ENCODE measurements at regions not wholly inside any gene's neighbourhood (a gene's known extent, or its start where the extent isn't known, plus 50 kb on each side); places are given as distances from the start of the nearest gene placed in this dataset.

DNA sequence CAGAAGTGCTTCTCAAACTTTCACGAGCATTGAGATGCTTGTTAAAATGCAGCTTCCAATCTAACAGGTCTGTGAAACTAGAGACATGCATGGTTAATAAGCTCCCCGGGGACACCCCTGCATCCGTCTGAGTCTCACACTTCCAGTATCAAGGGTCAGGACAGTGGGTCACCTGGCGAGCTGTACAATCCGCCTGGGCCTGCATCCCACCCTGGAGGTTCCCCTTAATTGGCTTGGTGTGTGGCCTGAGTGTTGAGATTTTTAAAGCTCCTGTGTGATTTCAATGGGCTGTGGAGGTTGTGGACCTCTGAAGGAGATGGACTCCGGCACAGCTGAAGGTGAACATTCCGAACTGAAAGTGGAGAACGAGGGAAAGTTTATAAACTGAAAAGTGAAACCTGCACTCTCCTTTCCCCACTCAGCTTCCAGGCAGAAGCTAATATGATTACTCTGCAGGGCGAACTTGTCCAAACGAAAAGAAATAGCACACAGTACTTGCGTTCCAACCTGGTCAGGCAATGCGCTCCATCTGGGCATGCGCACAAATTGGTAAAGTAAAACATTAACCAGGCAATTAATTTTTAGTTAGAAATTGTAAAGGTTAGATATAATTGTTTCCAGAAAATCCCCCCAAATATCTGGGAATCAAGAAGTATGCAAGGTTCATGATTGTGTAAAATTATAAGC lies 191.7 kb upstream of the ALKAL2 start:
- DNase-seq (ENCODE audit: low read depth): no peak

DNA sequence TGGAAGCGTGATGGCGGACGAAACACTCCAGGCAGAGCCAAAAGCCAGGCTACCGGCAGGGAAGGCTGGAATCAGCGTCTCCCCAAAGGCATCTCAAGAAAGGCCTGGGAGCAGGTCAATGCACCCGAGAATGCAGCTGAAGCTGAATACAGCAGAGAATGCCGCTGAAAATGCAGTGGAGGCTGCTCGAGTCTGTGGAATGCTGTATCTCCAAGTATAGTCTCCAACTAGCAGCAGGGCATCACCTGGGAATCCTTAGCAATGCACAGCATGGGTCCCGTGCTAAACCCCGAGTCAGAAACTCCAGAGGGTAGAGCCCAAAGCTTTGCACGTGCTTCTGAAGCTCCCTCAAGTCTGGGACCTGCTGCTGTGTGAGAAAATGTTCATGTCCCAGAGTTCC lies 191.1 kb upstream of the ALKAL2 start:
- DNase-seq (ENCODE audit: low read depth): no peak

DNA sequence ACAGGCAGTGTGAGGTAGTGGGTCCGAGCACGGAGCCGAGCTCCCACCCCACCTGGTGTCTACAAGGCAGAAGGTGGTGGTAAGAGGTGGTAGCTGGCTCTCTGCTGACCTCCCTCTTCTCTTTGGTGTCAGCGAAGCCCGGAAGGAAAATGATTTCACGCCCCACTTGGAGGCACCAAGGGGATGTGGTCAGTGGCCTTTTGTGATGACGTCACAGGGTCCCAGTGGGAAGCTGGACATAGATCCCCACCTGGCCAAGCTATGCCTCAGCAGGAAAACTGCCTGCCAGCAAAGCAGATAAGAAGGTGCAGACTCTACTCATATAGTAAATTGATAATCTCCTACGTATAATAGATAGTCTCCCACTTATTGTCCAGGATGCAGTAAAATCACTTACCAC lies 183.7 kb upstream of the ALKAL2 start:
- no peak for DNase-seq (ENCODE audit: low read depth)

DNA sequence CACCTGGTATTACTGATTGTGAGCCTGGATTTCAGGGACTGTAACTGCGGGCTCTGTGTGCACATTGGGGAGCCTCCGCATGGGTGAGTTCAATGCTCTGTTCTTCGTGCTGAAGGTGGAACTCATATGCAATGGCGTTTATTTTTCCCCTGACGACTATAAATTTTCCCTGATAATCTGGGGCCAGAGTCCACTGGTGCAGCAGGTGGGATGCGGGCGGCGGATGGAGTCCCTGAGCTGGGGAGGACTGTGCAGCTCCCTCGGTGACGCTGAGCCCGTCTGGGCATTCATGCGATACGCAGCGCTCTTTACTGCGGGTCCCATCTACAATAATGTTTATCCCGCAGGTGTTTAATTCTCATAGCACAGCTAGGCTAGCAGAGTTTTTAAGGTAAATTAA lies 181.6 kb upstream of the ALKAL2 start:
- DNase-seq (ENCODE audit: low read depth): no peak

DNA sequence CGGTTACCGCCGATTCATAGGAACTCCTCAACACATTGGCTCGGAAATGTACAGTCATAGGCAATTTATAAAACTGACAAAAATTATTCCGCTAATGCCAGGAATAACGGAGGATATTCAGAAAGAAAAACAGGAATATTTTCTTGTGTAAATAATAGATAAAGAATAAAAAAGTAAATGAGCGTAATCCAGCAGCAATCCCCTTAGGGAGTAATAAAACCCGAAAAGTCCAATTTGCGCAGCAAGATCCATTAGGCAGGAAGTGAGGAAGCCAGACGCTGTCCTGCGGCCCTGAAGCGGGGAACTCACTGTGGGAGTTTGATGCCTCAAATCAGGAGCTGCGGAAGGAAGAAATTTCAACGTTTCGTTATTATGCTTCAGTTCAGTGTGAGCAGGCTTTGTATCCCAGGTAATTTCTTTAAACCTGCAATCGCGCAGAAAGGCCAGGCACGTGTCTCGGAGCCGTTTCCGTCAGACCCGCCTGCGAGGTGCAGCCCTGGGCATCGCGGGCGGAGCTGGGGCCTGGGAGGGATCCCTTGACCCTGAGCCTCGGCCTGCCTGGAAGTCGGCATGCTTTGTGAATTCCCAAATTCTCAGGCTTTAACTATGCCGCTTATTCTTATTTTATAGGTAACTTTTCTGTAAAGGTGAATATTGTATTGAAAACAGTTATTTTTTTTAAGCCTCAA lies 180.9 kb upstream of the ALKAL2 start:
- DNase-seq (ENCODE audit: low read depth): no peak

DNA sequence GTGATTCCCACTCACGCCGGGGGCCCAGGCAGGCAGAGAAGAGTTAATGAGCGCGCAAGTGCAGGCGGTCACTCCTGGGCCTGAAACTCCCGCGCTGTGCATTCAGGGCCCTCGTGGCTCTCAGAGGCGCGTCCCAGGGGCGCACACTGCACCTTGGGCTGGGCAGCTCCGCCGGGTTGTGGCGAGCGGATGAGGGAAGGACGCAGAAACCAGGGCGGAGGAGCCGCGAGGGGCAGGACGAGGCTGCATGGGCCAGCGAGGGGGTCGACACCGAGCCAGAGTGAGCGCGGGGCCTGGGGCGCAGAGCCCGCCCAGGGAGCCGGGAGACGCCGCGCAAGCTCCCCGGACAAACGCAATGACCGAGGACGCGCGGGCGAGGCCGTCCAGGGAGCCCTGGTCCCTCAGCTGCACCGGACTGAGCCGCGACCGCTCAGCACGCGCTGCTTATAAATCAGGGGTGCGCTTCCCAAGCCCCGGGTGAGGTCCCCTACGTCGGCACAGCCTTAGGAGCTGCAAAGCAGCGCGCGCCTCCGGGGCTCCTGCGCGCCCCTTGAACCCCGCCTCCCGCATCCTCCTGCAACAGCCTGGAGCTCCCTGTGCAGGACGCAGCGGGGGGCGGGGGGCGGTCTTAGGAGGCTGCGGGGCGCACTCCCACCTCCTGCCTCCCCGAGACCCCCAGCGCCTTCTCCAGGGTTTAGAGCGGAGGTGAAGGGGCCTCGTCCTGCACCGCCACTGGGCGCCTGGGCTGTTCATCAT lies 180.2 kb upstream of the ALKAL2 start:
- no peak for DNase-seq (ENCODE audit: low read depth)

DNA sequence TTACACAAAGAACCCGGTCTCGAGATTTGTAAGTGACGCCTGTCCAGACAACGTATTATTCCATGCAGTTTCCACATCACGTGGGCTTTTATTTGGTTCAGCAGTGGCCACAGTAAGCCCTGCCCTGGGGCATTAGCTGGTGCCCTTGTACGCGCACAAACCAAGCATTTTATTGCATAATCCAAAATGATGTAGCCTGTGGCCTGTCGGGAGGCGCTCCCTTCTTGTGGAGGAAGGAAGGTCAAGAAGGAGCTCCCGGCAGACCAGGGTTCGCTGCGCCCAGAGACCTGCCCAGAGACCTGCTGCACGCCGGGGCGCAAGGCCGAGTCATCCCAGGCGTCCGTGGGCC lies 179.6 kb upstream of the ALKAL2 start:
- no peak for DNase-seq (ENCODE audit: low read depth)

DNA sequence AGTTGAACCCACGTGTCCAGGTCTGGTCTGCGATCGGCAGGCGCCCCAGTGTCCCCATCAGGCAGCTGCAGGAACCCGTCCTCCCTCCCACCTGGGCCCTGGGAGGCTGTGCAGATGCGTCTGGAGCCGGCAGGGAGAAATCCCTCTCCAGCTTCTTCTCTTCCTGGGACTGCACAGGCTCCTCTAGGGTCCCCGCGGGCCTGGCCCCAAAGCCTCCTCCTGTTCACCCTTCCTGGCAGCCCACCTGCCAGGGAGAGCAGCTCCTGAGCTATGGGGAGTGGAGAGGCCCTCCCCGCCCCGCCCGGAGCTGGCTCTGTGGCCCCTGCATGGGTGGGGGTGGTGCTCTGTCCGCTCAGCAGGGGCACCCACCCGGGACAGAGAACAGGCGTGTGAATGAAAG lies 179.2 kb upstream of the ALKAL2 start:
- DNase-seq (ENCODE audit: low read depth): no peak

DNA sequence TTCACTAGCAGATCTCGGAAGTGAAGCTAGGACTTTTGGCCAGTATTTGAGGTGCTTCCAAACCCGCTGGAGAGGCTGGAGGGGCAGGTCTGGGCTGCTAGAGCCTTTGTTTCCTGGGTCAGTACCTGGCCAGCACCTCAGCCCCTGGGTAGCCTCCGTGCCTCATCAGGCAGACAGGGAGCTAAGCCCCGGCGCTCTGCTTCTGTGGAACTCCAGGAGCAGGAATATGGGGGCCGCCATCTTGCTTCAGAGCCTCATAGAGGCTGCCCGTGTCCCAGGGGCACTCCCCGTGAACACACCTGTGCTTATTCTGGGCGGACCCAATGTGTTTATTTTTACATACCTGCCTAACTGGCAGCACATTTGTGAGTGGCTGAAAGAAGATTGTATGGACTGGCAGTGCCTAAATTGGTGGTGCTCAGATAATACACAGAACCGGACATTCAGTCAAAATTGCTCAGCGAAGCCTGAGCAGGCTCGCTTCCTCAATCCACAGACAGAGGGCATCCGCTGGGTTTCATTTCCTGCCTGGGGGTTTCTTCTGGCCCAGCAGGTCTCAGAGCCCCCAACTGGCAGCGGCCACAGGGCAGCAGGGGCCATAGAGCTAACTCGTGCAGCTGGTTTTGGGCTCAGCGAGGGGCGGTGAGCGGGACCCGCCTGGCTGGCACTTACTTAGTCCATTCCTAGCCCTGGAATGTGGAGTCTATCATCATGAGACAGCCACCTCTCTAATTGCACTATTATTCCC lies 176.8 kb upstream of the ALKAL2 start:
- DNase-seq (ENCODE audit: low read depth): no peak

DNA sequence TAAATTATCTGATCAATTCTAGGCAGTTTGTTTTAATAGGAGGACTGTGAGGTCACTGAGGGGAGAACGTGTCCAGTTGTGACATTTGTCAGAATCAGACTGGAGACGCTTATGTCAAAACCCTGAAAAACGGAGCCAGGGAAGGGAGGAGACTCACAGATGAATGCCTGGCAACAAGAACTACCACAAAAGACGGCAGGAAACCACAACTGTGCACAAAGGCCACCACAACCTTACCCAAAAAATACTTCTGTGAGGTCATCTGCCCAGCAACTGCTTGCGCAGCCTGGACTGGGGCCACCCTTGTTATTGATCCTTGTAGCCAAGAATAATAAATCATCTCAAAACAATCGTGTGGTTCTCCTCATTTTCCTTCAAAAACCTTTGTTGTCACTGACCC lies 173.0 kb upstream of the ALKAL2 start:
- DNase-seq (ENCODE audit: low read depth): no peak

DNA sequence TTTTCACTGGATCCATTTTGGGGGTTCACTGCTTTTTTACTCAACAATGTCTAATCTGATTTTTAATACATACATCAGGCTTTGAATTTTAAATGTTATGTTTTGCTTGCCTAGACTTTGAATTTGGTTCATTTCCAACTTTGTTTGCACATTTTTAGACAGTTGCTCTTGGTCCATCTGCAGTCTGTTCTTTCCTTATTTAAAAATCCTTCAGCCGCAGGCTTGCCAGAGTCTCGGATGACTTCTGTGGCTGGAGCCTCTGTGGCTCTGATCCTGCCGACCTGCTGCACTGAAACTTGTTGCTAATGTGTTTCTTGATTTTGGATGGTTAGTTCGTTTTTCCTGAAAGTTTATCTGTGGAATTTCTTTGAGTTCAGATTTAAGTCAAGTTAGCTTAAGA lies 172.0 kb upstream of the ALKAL2 start:
- no peak for DNase-seq (ENCODE audit: low read depth)

DNA sequence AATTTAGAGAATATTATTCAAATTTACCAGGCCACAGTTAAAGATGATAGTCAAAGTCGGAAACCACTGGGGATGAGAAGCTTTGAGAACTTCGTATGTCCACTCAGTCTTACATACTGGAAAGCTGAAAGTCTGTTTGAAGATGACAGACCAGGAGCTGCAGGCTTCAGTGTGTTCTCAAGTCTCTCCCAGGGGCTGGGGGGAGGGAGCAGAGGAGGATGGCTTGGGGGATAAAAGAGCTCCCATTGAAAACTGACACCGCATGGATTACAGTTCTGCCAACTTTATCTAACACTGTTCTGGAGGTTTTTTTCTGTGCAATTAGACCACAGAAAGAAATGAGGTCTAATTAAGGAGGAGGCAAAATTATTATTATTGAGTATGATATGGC lies 170.5 kb upstream of the ALKAL2 start:
- no peak for DNase-seq (ENCODE audit: low read depth)

DNA sequence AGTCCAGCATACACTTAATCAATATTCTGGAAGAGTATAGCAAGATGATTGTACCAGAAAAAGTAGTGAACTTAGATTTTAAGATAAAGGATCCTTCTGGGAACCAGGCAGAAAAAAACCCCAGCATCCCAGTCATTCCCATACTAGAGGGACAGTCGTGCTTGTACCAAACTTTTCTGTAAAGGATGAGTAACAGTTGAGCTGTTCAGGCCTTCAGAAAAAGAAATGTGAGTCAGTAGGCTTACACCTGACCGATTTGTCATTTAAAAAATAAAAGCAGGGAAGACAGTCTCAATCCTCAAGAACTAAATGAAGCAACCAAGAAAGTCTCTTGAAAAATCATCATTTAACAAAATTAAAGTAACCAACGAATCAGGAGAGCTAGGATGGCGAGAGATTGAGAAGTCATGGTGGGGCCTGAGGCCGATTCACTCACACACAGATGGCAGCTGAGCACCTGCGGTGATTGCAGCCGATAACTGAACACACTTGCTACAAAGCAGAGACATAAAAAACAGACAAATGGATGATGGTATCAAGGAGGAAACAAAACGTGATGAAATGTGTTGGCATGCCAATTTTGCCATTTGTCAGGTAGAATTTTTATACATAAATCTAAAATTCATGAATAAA lies 170.0 kb upstream of the ALKAL2 start:
- DNase-seq (ENCODE audit: low read depth): no peak

DNA sequence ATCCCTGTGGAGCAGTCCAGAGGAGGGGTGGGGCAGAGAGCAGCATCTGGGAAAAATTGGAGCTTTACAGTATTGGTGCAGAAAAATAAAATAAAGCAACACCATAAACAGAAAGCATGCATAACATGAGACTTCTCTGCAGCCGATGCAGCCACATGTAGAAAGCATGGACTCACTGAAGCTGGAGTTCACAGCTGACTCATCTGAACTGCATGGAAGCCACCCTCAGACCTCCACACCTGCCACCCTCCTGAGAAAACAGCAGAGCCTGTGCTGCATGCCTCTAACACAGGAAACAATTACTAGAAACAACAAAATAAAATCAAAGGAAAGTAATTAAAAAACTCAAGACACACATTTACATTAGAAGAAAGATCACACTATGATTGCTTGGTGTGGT lies 169.4 kb upstream of the ALKAL2 start:
- no peak for DNase-seq (ENCODE audit: low read depth)

DNA sequence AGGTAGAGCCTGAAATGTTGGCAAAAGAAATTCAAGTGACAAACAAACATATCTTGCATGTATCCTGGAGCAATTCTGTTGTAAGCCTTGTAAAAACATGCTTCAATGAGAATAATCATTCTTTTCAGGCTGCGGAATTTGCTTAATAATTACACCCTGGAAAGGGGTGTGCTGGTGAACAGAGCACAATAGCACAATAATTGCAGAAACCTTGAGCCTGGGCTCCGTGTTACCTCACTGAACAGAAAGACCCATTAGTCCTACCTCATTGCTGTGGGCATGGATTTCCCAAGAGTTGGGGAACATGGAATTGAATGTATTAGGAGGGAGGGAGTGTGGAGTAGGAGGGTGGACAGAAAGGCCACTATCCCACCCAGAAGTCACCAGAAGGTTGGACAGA lies 168.0 kb upstream of the ALKAL2 start:
- DNase-seq (ENCODE audit: low read depth): no peak

DNA sequence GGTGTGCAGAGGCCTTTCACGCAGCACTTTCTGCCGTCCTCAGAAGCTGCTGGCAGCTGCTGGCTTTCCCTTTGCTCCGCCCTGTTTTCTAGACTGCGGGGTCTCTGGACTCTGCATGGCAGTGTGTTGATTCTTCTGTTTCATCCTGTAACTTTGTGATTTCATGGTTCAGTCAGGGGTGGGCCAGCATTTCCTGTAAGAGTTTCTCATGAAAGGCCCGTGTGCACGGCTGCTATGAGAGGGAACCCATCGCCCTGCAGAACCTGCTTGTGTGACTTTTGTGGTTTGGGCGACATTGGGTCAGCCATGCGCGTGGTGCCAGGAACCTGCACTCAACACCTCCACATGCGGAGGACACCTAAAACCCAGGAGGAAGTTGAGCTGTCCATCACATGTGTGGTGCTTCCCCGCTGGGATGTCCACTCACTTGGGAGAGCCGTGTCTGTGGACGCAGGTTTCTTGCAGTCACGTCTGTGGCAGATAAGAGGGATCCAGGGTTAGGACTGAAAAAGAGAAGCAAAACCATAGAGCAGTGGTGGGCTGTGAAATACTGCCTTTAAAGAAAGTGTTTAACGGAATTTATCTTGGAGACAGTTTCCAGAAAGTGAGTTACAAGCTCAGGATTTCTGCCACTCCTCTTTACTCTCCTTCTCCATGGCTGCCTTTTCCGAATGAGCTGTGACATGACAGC lies 167.3 kb upstream of the ALKAL2 start:
- no peak for DNase-seq (ENCODE audit: low read depth)

DNA sequence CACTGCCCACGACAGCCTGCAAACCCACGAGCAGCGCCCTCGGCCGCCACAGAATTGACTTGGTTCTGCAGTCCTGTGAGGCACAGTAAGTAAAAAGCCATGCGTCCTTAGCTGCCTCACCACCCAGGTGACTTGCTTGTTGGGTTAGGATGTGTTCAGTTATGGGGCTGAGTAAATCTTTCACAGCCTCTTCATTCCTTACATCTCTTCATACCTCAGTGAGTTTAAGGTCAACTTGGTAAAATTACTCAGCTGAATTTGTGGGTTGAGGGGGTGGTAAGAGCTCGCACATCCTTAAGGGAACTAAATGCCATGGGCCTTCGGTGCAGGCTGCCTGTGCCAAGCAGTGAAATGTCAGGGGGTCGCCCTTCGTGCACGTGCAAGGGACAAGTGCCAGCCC lies 165.2 kb upstream of the ALKAL2 start:
- no peak for DNase-seq (ENCODE audit: low read depth)

DNA sequence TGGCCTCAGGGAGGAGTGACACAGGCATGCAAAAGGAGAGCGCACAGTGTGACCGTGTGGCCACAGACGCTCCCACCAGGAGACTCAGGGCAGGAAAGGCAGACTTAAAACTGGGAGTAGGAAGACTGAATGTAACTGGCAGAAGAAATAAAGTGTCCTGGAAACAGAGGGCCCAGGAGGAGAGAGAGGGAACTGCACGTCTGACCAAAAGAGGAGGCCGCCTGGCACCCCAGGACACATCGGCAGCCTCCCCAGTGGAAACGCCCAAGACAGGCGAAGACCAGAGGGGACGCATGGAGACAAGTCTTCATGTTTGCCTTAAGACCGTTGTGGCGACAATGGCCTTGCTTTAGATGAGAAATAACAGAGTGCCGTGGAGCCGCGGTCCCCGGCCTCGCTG lies 163.6 kb upstream of the ALKAL2 start:
- DNase-seq (ENCODE audit: low read depth): no peak

DNA sequence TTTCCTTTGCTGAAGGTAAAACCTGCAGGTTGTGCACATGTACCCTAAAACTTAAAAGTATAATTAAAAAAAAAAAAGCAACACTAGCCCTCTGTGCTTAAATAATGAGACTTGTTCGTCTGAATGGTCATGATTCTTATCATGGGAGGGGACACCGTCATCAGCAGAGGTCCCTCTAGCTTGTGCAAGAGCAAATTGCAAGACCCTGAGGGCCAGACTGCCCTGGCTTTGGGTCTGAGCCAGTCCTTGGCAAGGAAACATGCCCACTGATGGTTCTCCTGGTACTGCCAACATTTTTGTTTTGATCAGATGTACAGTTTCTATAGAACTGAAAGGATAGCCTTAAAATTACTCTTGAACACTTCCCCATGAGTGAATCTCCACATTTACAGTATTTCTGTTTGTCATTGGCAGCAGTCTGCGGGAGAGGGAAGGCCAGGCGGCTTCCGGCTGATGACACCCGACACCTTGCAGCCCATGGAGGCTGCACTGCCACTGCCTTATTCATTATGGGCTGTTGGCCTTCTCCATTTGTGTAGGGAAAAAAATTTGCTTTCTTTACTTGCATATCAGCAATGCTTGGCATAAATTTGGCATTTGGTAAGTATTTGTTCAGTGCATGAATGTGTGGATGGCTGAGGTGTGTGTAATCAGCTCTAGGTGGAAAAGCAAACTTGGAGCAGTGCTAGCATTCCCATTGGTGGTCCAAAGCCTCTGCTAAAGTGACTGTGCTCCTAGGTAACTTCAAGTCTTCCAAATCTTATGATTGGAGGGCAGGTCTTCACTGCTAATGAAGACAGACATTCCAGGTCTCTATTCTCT lies 161.6 kb upstream of the ALKAL2 start:
- DNase-seq (ENCODE audit: low read depth): no peak

DNA sequence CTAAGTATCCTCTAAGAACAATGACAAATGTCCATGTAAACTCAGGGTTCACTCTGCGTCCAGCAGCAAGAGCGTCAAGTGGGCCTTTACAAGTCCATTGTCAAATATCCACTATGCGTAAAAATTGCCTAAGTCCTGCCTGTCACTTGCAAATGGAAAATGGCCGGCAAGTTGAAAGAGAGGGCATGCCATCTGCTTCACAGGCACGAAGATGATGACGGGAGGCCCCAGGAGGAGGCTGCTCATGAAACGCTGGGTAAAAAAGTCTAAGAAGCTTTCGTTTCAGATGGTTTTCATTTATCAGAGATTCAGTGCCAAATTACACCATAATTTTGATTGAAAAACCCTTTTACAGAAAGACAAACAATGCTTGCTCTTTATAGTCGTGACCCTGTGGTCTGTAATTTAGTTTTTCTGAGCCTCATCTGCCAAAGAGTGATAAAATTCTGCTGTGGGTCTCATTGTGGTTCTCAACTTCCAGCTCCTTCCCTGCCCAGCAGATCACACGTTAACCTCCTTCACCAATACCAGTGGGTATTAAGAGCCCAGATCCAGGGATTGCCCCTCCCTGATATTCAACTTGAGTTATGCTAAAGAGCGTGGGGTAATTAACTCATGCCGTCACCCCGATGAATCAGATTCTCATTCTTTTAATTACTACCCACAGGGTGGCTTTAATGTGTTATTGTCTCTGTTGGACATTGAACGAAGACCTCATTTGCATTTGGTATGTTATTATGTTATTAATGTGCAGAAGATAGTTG lies 160.2 kb upstream of the ALKAL2 start:
- DNase-seq (ENCODE audit: low read depth): no peak
